GM21367 (cell line): ENCODE measurements at regions not wholly inside any gene's neighbourhood (a gene's known extent, or its start where the extent isn't known, plus 50 kb on each side); places are given as distances from the start of the nearest gene placed in this dataset.

Experiments used
- ATAC-seq: cut with Tn5 transposase; IDR thresholded peaks from one replicate; pipeline ENCODE4 v1.9.1; 2021; ENCODE audit not compliant: unreplicated experiment

- no peak for ATAC-seq
Measured at GRCh38 chr2:16466133-16466820, 199.4 kb downstream of the CYRIA start.

DNA sequence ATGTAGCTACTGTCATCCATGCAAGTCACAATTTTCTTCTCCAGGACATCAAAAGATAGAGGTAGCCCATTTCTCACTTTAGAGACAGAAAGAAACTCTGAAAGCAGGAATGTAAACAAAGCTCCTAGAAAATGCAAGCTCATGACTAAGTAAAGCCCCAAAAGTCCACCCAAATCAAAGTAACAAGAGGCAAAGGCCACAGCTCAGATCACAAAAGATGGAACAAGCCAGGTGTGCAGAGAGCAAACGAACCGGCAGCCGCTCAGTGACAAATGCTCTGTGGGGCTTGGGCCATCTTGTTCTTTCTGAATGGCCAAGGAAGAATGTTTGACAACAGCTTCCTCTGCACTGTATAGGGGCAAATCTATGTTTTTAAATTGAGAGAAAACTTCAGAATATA lies 201.0 kb downstream of the CYRIA start:
- ATAC-seq, result no peak

DNA sequence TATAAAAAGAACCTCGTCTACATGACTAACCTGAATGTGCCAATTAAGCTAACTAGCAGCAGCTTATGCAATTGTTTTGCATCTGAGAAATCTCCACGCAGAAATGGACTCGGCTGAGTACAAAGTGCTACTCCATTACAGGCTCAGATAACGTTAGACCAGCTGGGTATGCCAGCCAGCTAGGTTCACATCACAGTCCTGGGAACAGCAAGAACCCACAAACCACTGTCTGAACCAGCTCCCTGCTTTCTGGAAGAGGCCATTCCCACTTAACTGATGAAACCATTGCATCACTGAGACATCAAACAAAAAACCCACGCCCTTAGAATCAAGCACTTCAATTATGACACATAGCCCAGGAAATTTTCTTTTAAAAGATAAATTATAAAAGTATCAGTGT lies 202.7 kb downstream of the CYRIA start:
- no peak for ATAC-seq

GRCh38 chr2:16461672-16462071 lies 204.0 kb downstream of the CYRIA start:
- ATAC-seq, result no peak

DNA sequence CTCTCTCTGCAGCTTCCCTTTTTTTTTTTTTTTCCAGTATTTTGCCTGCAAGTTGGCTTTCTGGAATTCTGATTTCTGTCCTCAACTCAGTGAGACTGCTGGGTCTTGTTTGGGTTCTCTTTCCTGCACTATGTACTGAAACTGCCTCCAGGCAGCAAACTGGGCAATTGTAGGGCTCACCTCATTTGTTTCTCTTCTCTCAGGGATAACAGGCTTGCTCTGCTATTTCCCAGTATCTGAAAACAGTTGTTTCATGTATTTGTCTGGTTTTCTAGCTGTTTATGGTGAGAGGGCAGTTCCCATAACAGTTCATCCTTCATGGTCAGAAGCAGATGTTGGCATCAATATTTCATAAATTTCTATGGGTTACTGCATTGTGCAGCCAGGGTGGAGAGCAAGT lies 206.0 kb downstream of the CYRIA start:
- ATAC-seq, result no peak

GRCh38 chr2:16454621-16455020 lies 211.0 kb downstream of the CYRIA start:
- no peak for ATAC-seq

- no peak for ATAC-seq
Measured at GRCh38 chr2:16452123-16452522, 213.5 kb downstream of the CYRIA start.

- no peak for ATAC-seq
Measured at GRCh38 chr2:16446706-16447105, 218.9 kb downstream of the CYRIA start.

- no peak for ATAC-seq
Measured at GRCh38 chr2:16442971-16443370, 222.7 kb downstream of the CYRIA start.

DNA sequence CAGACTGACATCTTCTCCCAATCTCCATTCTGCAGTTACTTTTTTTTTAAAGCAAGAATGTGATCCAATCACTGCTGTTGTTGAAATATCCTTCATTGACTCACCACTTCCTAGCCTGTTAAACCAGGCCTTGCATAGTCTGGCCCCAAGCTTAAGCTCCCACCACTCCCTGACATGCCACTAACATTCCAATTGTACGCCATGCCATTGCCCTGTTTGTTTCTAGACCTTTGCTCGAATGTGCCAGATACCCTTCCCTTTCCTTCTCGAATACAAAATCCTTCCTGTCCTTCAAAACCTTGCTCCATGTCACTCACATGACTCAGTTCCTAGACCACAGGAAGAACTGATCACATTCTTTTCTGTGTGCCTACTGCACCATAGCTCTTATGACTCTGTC lies 224.2 kb downstream of the CYRIA start:
- no peak for ATAC-seq

GRCh38 chr2:16440898-16441297 lies 224.7 kb downstream of the CYRIA start:
- no peak for ATAC-seq

- ATAC-seq, result no peak
Measured at GRCh38 chr2:16438613-16439321, 226.9 kb downstream of the CYRIA start.

DNA sequence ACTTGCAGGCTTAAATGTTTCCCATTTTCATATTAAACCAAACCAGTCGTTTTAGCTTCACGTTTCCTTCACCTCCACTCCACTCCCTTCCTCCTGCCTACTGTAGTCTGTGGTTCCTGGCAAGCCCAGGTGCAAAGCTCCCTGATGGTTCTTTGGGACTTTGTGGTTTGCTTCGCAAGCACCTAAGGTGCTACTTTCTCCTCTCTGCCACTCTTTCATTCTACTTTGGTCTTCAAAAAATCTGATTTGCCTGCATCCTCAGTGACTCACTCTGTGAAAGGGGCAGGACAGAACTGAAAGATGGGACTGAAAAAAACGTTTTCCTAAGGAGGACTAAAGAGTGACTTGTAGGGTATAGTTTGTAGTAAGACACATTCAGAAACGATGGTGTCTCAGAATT lies 228.4 kb downstream of the CYRIA start:
- ATAC-seq, result no peak

- no peak for ATAC-seq
Measured at GRCh38 chr2:16434393-16434792, 231.2 kb downstream of the CYRIA start.

DNA sequence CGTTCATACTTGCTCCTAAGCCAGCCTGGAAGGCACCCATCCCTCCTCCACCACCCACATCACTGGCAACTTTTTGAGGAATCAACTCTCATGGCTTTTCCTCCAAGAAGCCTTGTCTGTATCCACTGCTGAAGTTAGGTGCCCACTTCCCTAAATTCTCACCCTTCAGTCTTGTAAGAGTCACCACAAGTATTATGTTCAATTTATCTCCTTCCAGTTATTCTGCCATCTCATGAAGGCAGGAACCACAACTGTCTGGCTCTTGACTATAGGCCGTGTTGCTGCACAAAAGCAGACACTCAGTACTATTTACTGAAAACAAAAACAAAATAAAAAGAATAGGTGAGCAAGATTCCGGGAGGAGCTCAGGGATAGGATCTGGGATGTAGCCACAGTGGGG lies 234.8 kb downstream of the CYRIA start:
- no peak for ATAC-seq

GRCh38 chr2:16429431-16430145 lies 236.0 kb downstream of the CYRIA start:
- ATAC-seq, result no peak

- ATAC-seq, result no peak
Measured at GRCh38 chr2:16429002-16429401, 236.6 kb downstream of the CYRIA start.

GRCh38 chr2:16425462-16426336 lies 239.9 kb downstream of the CYRIA start:
- no peak for ATAC-seq

- no peak for ATAC-seq
Measured at GRCh38 chr2:16420421-16420820, 245.2 kb downstream of the CYRIA start.

- ATAC-seq, result no peak
Measured at GRCh38 chr2:16417726-16418125, 247.9 kb downstream of the CYRIA start.

DNA sequence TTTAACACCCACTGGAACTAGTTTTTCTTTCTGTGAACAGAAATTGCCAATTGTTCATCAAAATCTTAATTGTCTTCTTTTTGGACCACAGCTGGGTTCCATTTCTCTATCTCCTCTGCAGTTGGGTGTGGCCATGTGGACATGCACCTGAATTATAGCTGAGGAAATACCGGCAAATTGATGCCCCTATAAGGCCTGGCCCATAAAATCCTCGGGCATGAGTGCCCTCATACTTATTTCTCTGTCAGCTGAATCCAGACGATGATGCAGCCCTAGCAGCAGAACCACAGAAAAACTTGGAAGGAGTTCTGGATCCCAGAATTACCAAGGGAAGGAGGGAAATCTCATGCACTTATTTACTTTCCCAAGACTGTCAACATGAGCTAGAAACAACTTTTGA lies 249.0 kb downstream of the CYRIA start:
- ATAC-seq, result no peak
